Left lung (tissue), 4 donors: ENCODE measurements at regions not wholly inside any gene's neighbourhood (a gene's known extent, or its start where the extent isn't known, plus 50 kb on each side); places are given as distances from the start of the nearest gene placed in this dataset.

Source experiments
- ATAC-seq: fragments of 200-7000 bp; cut with Tn5 transposase; one replicate; pipeline ENCODE4 v1.9.1; 2020; ENCODE audit warnings: moderate library complexity
- DNase-seq, 4 donors: peaks; one replicate each; pipeline ENCODE4 v3.0.0-alpha.2; 2013 to 2020
- H3K27ac ChIP-seq, 2 donors: fragments of 200-600 bp; sonication (generic) in 1 of 2; one replicate each; pipeline versions ENCODE4 v1.5.0 to v1.8.0; 2020 to 2021
- H3K27me3 ChIP-seq, 2 donors: fragments of 200-600 bp; sonication (generic) in 1 of 2; one replicate each; pipeline versions ENCODE4 v1.5.0 to v1.8.0; 2020 to 2021
- H3K36me3 ChIP-seq, 2 donors: fragments of 200-600 bp; sonication (generic) in 1 of 2; one replicate each; pipeline versions ENCODE4 v1.5.0 to v1.8.0; 2020 to 2021
- H3K4me1 ChIP-seq, 2 donors: fragments of 200-600 bp; one replicate each; pipeline ENCODE4 v1.8.0; 2021
- H3K4me3 ChIP-seq, 2 donors: fragments of 200-600 bp; sonication (generic) in 1 of 2; one replicate each; pipeline versions ENCODE4 v1.5.0 to v1.8.0; 2020 to 2021; ENCODE audit warnings: mild to moderate bottlenecking in 1 of 2
- H3K9me3 ChIP-seq, 2 donors: fragments of 200-600 bp; sonication (generic) in 1 of 2; one replicate each; pipeline versions ENCODE4 v1.5.0 to v1.8.0; 2020 to 2021
- CTCF ChIP-seq, 2 donors: fragments of 200-600 bp; sonication (generic) in 1 of 2; IDR thresholded peaks; one replicate each; pipeline versions ENCODE4 v1.5.0 to v1.8.0; 2021; ENCODE audit warnings: antibody characterized with exemption in 2 of 2
- intact Hi-C, 2 donors: fragments of 100-400 bp; cut with DNase I; formaldehyde crosslinking; loops; one replicate each; pipeline versions ENCODE4 v1.11.2 to v1.14.2; 2022
- donor health status: DM: no; HTN: yes; CAD: no.
- donor health status: DM: no; HTN: no; CAD: no.

- Histone ChIP-seq H3K27me3 (no peaks in the 10 kb centered on the region), H3K4me3 (no peak overlapping the region), H3K27ac (no peak overlapping the region), H3K9me3 (no peaks in the 10 kb centered on the region), H3K36me3 (no peaks in the 10 kb centered on the region), H3K4me1 (no peaks in the 10 kb centered on the region)
- no peak for TF ChIP-seq CTCF (IDR thresholded peaks at IDR 0.05)
- intact Hi-C loops: no loop called here
- peak; percentile 37 for ATAC-seq
- DNase-seq: no peak
Measured at GRCh38 chr4:11505221-11505971, 76.7 kb upstream of the HS3ST1 start.

GRCh38 chr4:11503166-11503565 lies 74.5 kb upstream of the HS3ST1 start:
- intact Hi-C loops: no loop called here
- H3K4me3 ChIP-seq: no peak overlapping the region
- H3K27ac ChIP-seq: no peak overlapping the region
- ATAC-seq (no peak), DNase-seq (peak in 1 of 4 donors; percentile 17)
- no peak for TF ChIP-seq CTCF (IDR thresholded peaks at IDR 0.05)
- H3K27me3 ChIP-seq: no peaks in the 10 kb centered on the region
- peaks cover 0 to 1% of the 10 kb centered on the region in 2 donors for H3K9me3 ChIP-seq
- no peaks in the 10 kb centered on the region for H3K4me1 ChIP-seq
- no peaks in the 10 kb centered on the region for H3K36me3 ChIP-seq

GRCh38 chr4:11497972-11498371 lies 69.3 kb upstream of the HS3ST1 start:
- H3K9me3 ChIP-seq: peaks cover 0 to 11% of the 10 kb centered on the region in 2 donors
- no peak for ATAC-seq

GRCh38 chr4:11497212-11497806 lies 68.6 kb upstream of the HS3ST1 start:
- Histone ChIP-seq H3K9me3 (peaks cover 0 to 11% of the 10 kb centered on the region in 2 donors), H3K4me1 (peaks cover 0 to 5% of the 10 kb centered on the region in 2 donors), H3K4me3 (no peak overlapping the region), H3K27me3 (no peaks in the 10 kb centered on the region), H3K27ac (peak overlapping the region in 1 of 2 donors; percentile 30), H3K36me3 (no peaks in the 10 kb centered on the region)
- intact Hi-C loops: no loop called here
- no peak for TF ChIP-seq CTCF (IDR thresholded peaks at IDR 0.05)
- peak; percentile 54 for ATAC-seq
- no peak for DNase-seq

More at GRCh38 chr4:11497972-11498371, 69.3 kb upstream of the HS3ST1 start:
- Histone ChIP-seq H3K4me1 (peaks cover 0 to 5% of the 10 kb centered on the region in 2 donors), H3K27me3 (no peaks in the 10 kb centered on the region), H3K36me3 (no peaks in the 10 kb centered on the region), H3K27ac (no peak overlapping the region), H3K4me3 (no peak overlapping the region)
- intact Hi-C loops: no loop called here
- DNase-seq: no peak
- TF ChIP-seq CTCF (IDR thresholded peaks at IDR 0.05): no peak

GRCh38 chr4:11496351-11496829 lies 67.7 kb upstream of the HS3ST1 start:
- H3K36me3 ChIP-seq: no peaks in the 10 kb centered on the region
- H3K4me3 ChIP-seq: no peak overlapping the region
- H3K27me3 ChIP-seq: no peaks in the 10 kb centered on the region
- DNase-seq: no peak
- intact Hi-C loops: no loop called here
- TF ChIP-seq CTCF (IDR thresholded peaks at IDR 0.05): no peak
- peaks cover 0 to 5% of the 10 kb centered on the region in 2 donors for H3K4me1 ChIP-seq
- H3K27ac ChIP-seq: peak overlapping the region in 1 of 2 donors; percentile 33
- H3K9me3 ChIP-seq: peaks cover 0 to 11% of the 10 kb centered on the region in 2 donors
- no peak for ATAC-seq
